Thyroid gland (tissue), 4 donors: ENCODE measurements at regions not wholly inside any gene's neighbourhood (a gene's known extent, or its start where the extent isn't known, plus 50 kb on each side); places are given as distances from the start of the nearest gene placed in this dataset.

Experiments used
- DNase-seq, 2 donors: peaks; one replicate each; pipeline ENCODE4 v3.0.0-alpha.2; 2019
- H3K27ac ChIP-seq, 3 donors: fragments of 200-600 bp; sonication (generic); 1 replicate in 2 of 3; 2 replicates in 1 of 3; pipeline ENCODE4 v1.5.1; 2016 to 2019; ENCODE audit warnings: mild to moderate bottlenecking in 1 of 3, moderate library complexity in 1 of 3
- H3K27me3 ChIP-seq: fragments of 200-600 bp; sonication (generic); one replicate; pipeline ENCODE4 v1.5.1; 2019
- H3K36me3 ChIP-seq, 2 donors: fragments of 200-600 bp; sonication (generic); one replicate each; pipeline ENCODE4 v1.5.1; 2016 to 2019
- H3K4me1 ChIP-seq, 2 donors: fragments of 200-600 bp; sonication (generic); one replicate each; pipeline ENCODE4 v1.5.1; 2017 to 2019
- H3K4me3 ChIP-seq, 3 donors: fragments of 200-600 bp; sonication (generic); replicated peaks in 1 of 3; 1 replicate in 2 of 3; 2 replicates in 1 of 3; pipeline ENCODE4 v1.5.1; 2016; ENCODE audit warnings: mild to moderate bottlenecking in 1 of 3
- H3K9me3 ChIP-seq: fragments of 200-600 bp; sonication (generic); one replicate; pipeline ENCODE4 v1.5.1; 2017
- CTCF ChIP-seq, 6 experiments: fragments of 200-600 bp in 3 of 6; fragments of 450-650 bp in 3 of 6; sonication (generic) in 3 of 6; IDR thresholded peaks; one replicate each; pipeline ENCODE4 v1.5.1; 2016 to 2019; ENCODE audit warnings: antibody characterized with exemption in 6 of 6, mild to moderate bottlenecking in 2 of 6, inconsistent platforms in 1 of 6, moderate library complexity in 1 of 6
- POLR2A ChIP-seq, 2 donors: fragments of 450-650 bp; IDR thresholded peaks; one replicate each; pipeline ENCODE4 v1.6.1; 2017; ENCODE audit warnings: antibody characterized with exemption in 2 of 2, mild to moderate bottlenecking in 2 of 2, moderate library complexity in 1 of 2
- WGBS, 2 donors: methylation state at CpG; one replicate each; pipeline ENCODE4 v1.1.5; 2017; 5-methylcytosine and 5-hydroxymethylcytosine counted together
- intact Hi-C: fragments of 100-400 bp; cut with DNase I; formaldehyde crosslinking; loops from one replicate; pipeline ENCODE4 v1.15.1; 2023

DNA sequence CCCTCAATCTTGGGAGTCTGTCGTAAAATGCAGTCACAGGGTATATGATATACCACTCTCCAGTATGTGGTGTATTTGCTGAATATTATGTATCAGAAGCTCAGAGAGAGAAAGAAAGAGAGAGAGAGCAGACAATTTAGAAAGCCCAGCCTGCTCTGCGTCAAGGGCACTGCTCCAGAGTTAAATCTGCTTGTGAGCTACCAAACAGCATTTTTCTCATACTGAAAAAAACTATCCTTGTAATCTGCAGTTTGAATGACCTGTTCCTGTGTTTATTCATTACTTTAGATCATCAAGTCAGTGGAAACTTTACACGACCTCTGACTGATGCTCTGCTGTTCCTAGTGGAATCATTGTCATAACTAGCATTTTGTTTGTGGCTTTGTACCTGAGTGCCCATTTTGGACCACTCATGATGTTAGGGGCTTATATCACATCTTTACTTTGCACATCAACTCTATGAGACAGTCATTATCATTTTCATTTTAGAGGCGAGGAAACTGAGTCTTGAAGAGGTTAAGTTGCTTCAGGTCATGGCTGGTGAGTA is 89.2 kb upstream of the PELI1 start:
- H3K27ac ChIP-seq, result no peak overlapping the region
- H3K4me1 ChIP-seq, result no peaks in the 10 kb centered on the region
- DNase-seq, result no peak
- H3K4me3 ChIP-seq, result no peak overlapping the region
- 80 to 92% methylated on average over 4 of the region's 4 CpGs for WGBS, 2 donors
- TF ChIP-seq POLR2A (IDR thresholded peaks at IDR 0.05) (no peak), CTCF (IDR thresholded peaks at IDR 0.05) (no peak)
- intact Hi-C loops, result no loop called here
- H3K27me3 ChIP-seq, result no peaks in the 10 kb centered on the region
- H3K36me3 ChIP-seq, result no peaks in the 10 kb centered on the region
- no peaks in the 10 kb centered on the region for H3K9me3 ChIP-seq

DNA sequence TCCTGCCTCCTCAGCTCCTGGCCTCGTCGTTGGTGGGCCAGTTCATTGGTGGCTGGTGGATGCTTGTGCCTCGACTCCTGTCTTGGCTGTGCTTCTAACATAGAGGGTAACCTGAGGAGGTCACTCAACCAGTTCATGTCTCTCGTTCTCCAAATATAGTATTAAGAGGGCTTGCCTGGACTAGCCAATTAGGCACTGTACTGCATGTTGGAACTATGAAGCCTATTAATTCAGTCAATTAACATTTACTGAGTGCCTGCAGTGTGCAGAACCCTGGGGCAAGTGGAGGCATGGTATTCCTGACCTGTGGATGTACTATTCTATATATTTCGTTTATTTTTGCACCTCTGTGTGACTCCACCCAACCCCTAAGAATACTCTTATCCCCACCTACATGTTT is 89.9 kb upstream of the PELI1 start:
- DNase-seq, result no peak
- H3K4me3 ChIP-seq, result no peak overlapping the region
- H3K9me3 ChIP-seq, result no peaks in the 10 kb centered on the region
- TF ChIP-seq POLR2A (IDR thresholded peaks at IDR 0.05) (no peak), CTCF (IDR thresholded peaks at IDR 0.05) (no peak)
- H3K27ac ChIP-seq, result no peak overlapping the region
- no peaks in the 10 kb centered on the region for H3K27me3 ChIP-seq
- no peaks in the 10 kb centered on the region for H3K4me1 ChIP-seq
- 88 to 90% methylated on average over 5 of the region's 5 CpGs for WGBS, 2 donors
- intact Hi-C loops, result no loop called here
- H3K36me3 ChIP-seq, result no peaks in the 10 kb centered on the region

- Histone ChIP-seq H3K4me3 (no peak overlapping the region), H3K36me3 (no peaks in the 10 kb centered on the region), H3K27me3 (no peaks in the 10 kb centered on the region), H3K27ac (no peak overlapping the region), H3K9me3 (no peaks in the 10 kb centered on the region), H3K4me1 (no peaks in the 10 kb centered on the region)
- no peak for TF ChIP-seq POLR2A (IDR thresholded peaks at IDR 0.05)
- TF ChIP-seq CTCF (IDR thresholded peaks at IDR 0.05), result no peak
- intact Hi-C loops, result no loop called here
- 82 to 90% methylated on average over 3 of the region's 3 CpGs for WGBS, 2 donors
- DNase-seq, result no peak
Observed at GRCh38 chr2:64234785-64235184, 90.6 kb upstream of the PELI1 start.

GRCh38 chr2:64237266-64237665 is 93.0 kb upstream of the PELI1 start:
- Histone ChIP-seq H3K4me1 (no peaks in the 10 kb centered on the region), H3K27ac (peak overlapping the region in 1 of 3 donors; percentile 33)
- intact Hi-C loops, result no loop called here

DNA sequence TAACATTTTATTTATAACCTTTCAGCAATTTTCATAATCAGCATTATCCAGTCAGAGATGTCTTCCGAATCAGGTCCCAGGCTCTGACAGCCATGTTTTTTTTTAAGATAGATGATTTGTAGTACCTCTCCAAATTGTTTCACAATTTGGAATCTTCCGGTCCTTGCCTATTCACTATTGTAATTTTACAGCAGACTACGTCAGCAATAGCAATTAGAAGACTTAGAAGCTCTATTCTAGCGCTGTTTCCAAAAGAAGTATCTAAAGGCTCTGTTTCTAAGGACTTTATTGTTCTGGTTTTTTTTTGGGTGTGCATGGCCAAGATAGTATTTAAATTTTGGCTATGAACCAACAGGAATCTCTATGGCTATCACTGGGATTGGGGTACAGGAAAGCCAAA is 94.6 kb upstream of the PELI1 start:
- no peaks in the 10 kb centered on the region for H3K4me1 ChIP-seq
- no peak overlapping the region for H3K27ac ChIP-seq
- no peaks in the 10 kb centered on the region for H3K9me3 ChIP-seq
- no peaks in the 10 kb centered on the region for H3K36me3 ChIP-seq
- H3K27me3 ChIP-seq, result no peaks in the 10 kb centered on the region
- 93% methylated on average over 4 of the region's 4 CpGs for WGBS, 2 donors
- no peak for TF ChIP-seq CTCF (IDR thresholded peaks at IDR 0.05)
- TF ChIP-seq POLR2A (IDR thresholded peaks at IDR 0.05), result no peak
- intact Hi-C loops, result no loop called here
- H3K4me3 ChIP-seq, result no peak overlapping the region
- no peak for DNase-seq

More at GRCh38 chr2:64237266-64237665, 93.0 kb upstream of the PELI1 start:
- TF ChIP-seq POLR2A (IDR thresholded peaks at IDR 0.05) (no peak), CTCF (IDR thresholded peaks at IDR 0.05) (no peak)
- 72 to 74% methylated on average over 2 of the region's 2 CpGs for WGBS, 2 donors
- Histone ChIP-seq H3K27me3 (no peaks in the 10 kb centered on the region), H3K4me3 (no peak overlapping the region), H3K9me3 (no peaks in the 10 kb centered on the region), H3K36me3 (no peaks in the 10 kb centered on the region)
- DNase-seq, result no peak
